GM12878 (cell line): ENCODE measurements at regions not wholly inside any gene's neighbourhood (a gene's known extent, or its start where the extent isn't known, plus 50 kb on each side); places are given as distances from the start of the nearest gene placed in this dataset.

ENCODE experiments used
- BCLAF1 ChIP-seq: fragments of 450-650 bp; IDR thresholded peaks from 2 replicates; pipeline ENCODE4 v1.6.1; 2017; ENCODE audit warnings: antibody characterized with exemption, mild to moderate bottlenecking, moderate library complexity
- CREB1 ChIP-seq: IDR thresholded peaks from 2 replicates; pipeline ENCODE4 v1.6.1; 2012; ENCODE audit warnings: low read depth, mild to moderate bottlenecking, inconsistent platforms
- CTCF ChIP-seq, 3 experiments: IDR thresholded peaks in 2 of 3; conservative IDR thresholded peaks in 1 of 3; 2 replicates each; pipeline ENCODE4 v1.5.1; 2011; ENCODE audit warnings: low read depth in 3 of 3, low read length in 3 of 3, mild to moderate bottlenecking in 3 of 3, control low read depth in 2 of 3, moderate library complexity in 2 of 3, inconsistent platforms in 1 of 3, mixed read lengths in 1 of 3; ENCODE audit not compliant: control insufficient read depth in 2 of 3, insufficient read depth in 1 of 3; ENCODE audit errors: extremely low read depth in 1 of 3
- FOXM1 ChIP-seq: IDR thresholded peaks from 2 replicates; pipeline ENCODE4 v1.6.1; 2012; ENCODE audit warnings: low read depth, mild to moderate bottlenecking, inconsistent platforms, low read length, moderate library complexity
- POLR2A ChIP-seq: IDR thresholded peaks from 2 replicates; pipeline ENCODE4 v1.6.1; 2011; ENCODE audit warnings: low read depth, mild to moderate bottlenecking, low read length
- POLR2AphosphoS2 ChIP-seq: IDR thresholded peaks from 2 replicates; pipeline ENCODE4 v1.6.1; 2011; ENCODE audit warnings: low read depth, mild to moderate bottlenecking, low read length, improper control_type of control experiment, moderate library complexity
- PRDM15 ChIP-seq: fragments of 450-650 bp; formaldehyde crosslinking; IDR thresholded peaks from 2 replicates; pipeline ENCODE4 v1.4.0; 2020; ENCODE audit warnings: mild to moderate bottlenecking, moderate library complexity
- SIN3A ChIP-seq: IDR thresholded peaks from 2 replicates; pipeline ENCODE4 v1.6.1; 2012; ENCODE audit warnings: low read depth, low read length, improper control_type of control experiment
- ZNF217 ChIP-seq: fragments of 450-650 bp; IDR thresholded peaks from 2 replicates; pipeline ENCODE4 v1.6.1; 2017; ENCODE audit warnings: antibody characterized with exemption, mild to moderate bottlenecking
- TF ChIP-seq, protein P1 (sequence below): IDR thresholded peaks from 2 replicates; pipeline ENCODE4 v1.6.1; 2012; ENCODE audit warnings: low read depth, low read length, improper control_type of control experiment
- TF ChIP-seq, protein P2 (sequence below): fragments of 450-650 bp; IDR thresholded peaks from 2 replicates; pipeline ENCODE4 v1.6.1; 2017; ENCODE audit warnings: mild to moderate bottlenecking
- TF ChIP-seq, protein P3 (sequence below): IDR thresholded peaks from 2 replicates; pipeline ENCODE4 v1.6.1; 2011; ENCODE audit warnings: low read depth, low read length, improper control_type of control experiment, borderline replicate concordance
- TF ChIP-seq, protein P4 (sequence below): fragments of 450-650 bp; formaldehyde crosslinking; IDR thresholded peaks from 2 replicates; pipeline ENCODE4 v1.4.0; 2022; ENCODE audit warnings: mild to moderate bottlenecking, moderate library complexity

DNA sequence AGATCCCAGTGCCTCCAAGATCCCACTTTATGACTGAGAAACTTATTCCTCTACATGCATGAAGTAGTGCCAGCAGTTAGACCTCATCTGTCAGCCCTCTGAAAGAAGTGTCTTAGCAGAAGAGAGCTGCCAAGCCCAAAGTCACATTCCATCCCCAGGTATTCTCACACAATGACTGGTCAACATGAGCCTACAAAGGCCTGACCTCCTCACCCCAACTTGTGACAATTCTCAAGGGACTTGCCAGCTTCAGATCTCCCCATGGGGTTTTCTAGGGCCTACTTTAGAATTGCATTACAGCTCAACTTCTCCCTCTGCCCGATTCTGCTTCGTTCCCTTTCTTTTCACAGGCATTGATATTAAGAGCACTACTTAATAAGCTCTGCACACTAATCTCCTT is 393.8 kb upstream of the SLC30A5 start:
- TF ChIP-seq CREB1 (no peak), FOXM1 (no peak), PRDM15 (CRISPR knock-in tag) (no peak), ZNF217 (no peak), POLR2AphosphoS2 (no peak), CTCF (IDR thresholded peaks at IDR 0.05 in 2 of 3, conservative IDR thresholded peaks at IDR 0.05 in 1 of 3; ENCODE audit: control insufficient read depth in 2 of 3, extremely low read depth in 1 of 3, insufficient read depth in 1 of 3, low read depth in 3 of 3, low read length in 3 of 3) (no peak), SIN3A (no peak), BCLAF1 (no peak), POLR2A (no peak)
- TF ChIP-seq, protein P1, sequence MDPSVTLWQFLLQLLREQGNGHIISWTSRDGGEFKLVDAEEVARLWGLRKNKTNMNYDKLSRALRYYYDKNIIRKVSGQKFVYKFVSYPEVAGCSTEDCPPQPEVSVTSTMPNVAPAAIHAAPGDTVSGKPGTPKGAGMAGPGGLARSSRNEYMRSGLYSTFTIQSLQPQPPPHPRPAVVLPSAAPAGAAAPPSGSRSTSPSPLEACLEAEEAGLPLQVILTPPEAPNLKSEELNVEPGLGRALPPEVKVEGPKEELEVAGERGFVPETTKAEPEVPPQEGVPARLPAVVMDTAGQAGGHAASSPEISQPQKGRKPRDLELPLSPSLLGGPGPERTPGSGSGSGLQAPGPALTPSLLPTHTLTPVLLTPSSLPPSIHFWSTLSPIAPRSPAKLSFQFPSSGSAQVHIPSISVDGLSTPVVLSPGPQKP, result no peak
- TF ChIP-seq, protein P2, sequence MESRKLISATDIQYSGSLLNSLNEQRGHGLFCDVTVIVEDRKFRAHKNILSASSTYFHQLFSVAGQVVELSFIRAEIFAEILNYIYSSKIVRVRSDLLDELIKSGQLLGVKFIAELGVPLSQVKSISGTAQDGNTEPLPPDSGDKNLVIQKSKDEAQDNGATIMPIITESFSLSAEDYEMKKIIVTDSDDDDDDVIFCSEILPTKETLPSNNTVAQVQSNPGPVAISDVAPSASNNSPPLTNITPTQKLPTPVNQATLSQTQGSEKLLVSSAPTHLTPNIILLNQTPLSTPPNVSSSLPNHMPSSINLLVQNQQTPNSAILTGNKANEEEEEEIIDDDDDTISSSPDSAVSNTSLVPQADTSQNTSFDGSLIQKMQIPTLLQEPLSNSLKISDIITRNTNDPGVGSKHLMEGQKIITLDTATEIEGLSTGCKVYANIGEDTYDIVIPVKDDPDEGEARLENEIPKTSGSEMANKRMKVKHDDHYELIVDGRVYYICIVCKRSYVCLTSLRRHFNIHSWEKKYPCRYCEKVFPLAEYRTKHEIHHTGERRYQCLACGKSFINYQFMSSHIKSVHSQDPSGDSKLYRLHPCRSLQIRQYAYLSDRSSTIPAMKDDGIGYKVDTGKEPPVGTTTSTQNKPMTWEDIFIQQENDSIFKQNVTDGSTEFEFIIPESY, result no peak
- TF ChIP-seq, protein P3, sequence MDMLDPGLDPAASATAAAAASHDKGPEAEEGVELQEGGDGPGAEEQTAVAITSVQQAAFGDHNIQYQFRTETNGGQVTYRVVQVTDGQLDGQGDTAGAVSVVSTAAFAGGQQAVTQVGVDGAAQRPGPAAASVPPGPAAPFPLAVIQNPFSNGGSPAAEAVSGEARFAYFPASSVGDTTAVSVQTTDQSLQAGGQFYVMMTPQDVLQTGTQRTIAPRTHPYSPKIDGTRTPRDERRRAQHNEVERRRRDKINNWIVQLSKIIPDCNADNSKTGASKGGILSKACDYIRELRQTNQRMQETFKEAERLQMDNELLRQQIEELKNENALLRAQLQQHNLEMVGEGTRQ, result no peak
- TF ChIP-seq, protein P4, sequence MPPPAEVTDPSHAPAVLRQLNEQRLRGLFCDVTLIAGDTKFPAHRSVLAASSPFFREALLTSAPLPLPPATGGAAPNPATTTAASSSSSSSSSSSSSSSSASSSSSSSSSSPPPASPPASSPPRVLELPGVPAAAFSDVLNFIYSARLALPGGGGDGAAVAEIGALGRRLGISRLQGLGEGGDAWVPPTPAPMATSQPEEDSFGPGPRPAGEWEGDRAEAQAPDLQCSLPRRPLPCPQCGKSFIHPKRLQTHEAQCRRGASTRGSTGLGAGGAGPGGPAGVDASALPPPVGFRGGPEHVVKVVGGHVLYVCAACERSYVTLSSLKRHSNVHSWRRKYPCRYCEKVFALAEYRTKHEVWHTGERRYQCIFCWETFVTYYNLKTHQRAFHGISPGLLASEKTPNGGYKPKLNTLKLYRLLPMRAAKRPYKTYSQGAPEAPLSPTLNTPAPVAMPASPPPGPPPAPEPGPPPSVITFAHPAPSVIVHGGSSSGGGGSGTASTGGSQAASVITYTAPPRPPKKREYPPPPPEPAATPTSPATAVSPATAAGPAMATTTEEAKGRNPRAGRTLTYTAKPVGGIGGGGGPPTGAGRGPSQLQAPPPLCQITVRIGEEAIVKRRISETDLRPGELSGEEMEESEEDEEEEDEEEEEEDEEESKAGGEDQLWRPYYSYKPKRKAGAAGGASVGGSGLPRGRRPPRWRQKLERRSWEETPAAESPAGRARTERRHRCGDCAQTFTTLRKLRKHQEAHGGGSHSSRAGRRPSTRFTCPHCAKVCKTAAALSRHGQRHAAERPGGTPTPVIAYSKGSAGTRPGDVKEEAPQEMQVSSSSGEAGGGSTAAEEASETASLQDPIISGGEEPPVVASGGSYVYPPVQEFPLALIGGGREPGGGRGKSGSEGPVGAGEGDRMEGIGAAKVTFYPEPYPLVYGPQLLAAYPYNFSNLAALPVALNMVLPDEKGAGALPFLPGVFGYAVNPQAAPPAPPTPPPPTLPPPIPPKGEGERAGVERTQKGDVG (CRISPR knock-in tag), result no peak
